OCI-LY1 (cell line): ENCODE measurements at regions not wholly inside any gene's neighbourhood (a gene's known extent, or its start where the extent isn't known, plus 50 kb on each side); places are given as distances from the start of the nearest gene placed in this dataset.

Source experiments
- H2AFZ ChIP-seq: fragments of 200-600 bp; sonication (generic), shearing (Covaris generic); 2 replicates; pipeline ENCODE4 v1.6.0; 2014; ENCODE audit warnings: antibody characterized with exemption, mild to moderate bottlenecking, low read length
- H3F3A ChIP-seq: fragments of 200-600 bp; sonication (generic), shearing (Covaris generic); 2 replicates; pipeline ENCODE4 v1.6.0; 2014; ENCODE audit warnings: mild to moderate bottlenecking, antibody characterized with exemption, low read length, moderate library complexity; ENCODE audit not compliant: insufficient read depth
- H3K27ac ChIP-seq: fragments of 200-600 bp; sonication (generic); 2 replicates; pipeline ENCODE4 v1.5.1; 2014; ENCODE audit warnings: low read length, mixed run types, mild to moderate bottlenecking, low read depth; ENCODE audit not compliant: poor library complexity, severe bottlenecking
- H3K27me3 ChIP-seq: fragments of 200-600 bp; sonication (generic); 2 replicates; pipeline ENCODE4 v1.6.0; 2014; ENCODE audit warnings: antibody characterized with exemption, mild to moderate bottlenecking, low read length, moderate library complexity; ENCODE audit not compliant: insufficient read depth
- H3K36me3 ChIP-seq: fragments of 200-600 bp; sonication (generic); 2 replicates; pipeline ENCODE4 v1.6.1; 2014; ENCODE audit warnings: mild to moderate bottlenecking, antibody characterized with exemption, low read length, moderate library complexity, mixed read lengths; ENCODE audit not compliant: insufficient read depth
- H3K4me1 ChIP-seq: fragments of 200-600 bp; sonication (generic); 2 replicates; pipeline ENCODE4 v1.5.1; 2014; ENCODE audit warnings: mild to moderate bottlenecking, low read length, moderate library complexity; ENCODE audit not compliant: insufficient read depth, severe bottlenecking
- H3K4me2 ChIP-seq: fragments of 200-600 bp; sonication (generic), shearing (Covaris generic); 2 replicates; pipeline ENCODE4 v1.6.1; 2014; ENCODE audit warnings: low read length
- H3K4me3 ChIP-seq: fragments of 200-600 bp; sonication (generic); 2 replicates; pipeline ENCODE4 v1.5.1; 2014; ENCODE audit warnings: low read length, low read depth, mild to moderate bottlenecking, mixed read lengths; ENCODE audit not compliant: poor library complexity, severe bottlenecking
- H3K79me2 ChIP-seq: fragments of 200-600 bp; shearing (Covaris generic); 2 replicates; pipeline ENCODE4 v1.6.1; 2016; ENCODE audit warnings: mixed run types, low read length, mixed read lengths; ENCODE audit not compliant: insufficient read depth
- H3K9ac ChIP-seq: fragments of 200-600 bp; sonication (generic), shearing (Covaris generic); 2 replicates; pipeline ENCODE4 v1.6.1; 2014; ENCODE audit warnings: mild to moderate bottlenecking, low read length, mixed read lengths
- H3K9me2 ChIP-seq: fragments of 200-600 bp; sonication (generic), shearing (Covaris generic); 2 replicates; pipeline ENCODE4 v1.6.1; 2014; ENCODE audit warnings: low read depth, mild to moderate bottlenecking, low read length, mixed read lengths
- H3K9me3 ChIP-seq: fragments of 200-600 bp; shearing (Covaris generic); 2 replicates; pipeline ENCODE4 v1.6.1; 2014; ENCODE audit warnings: low read length, mixed read lengths
- H4K20me1 ChIP-seq: fragments of 200-600 bp; sonication (generic), shearing (Covaris generic); 2 replicates; pipeline ENCODE4 v1.6.0; 2016; ENCODE audit warnings: mild to moderate bottlenecking, low read length; ENCODE audit not compliant: insufficient read depth
- CTCF ChIP-seq: fragments of 200-600 bp; sonication (generic), shearing (Covaris generic); IDR thresholded peaks from 2 replicates; pipeline ENCODE4 v1.5.1; 2017; ENCODE audit warnings: mild to moderate bottlenecking, antibody characterized with exemption, low read length, moderate library complexity, mixed read lengths
- EZH2 ChIP-seq: fragments of 200-600 bp; sonication (generic), shearing (Covaris generic); IDR thresholded peaks from 2 replicates; pipeline ENCODE4 v1.8.0; 2017; ENCODE audit warnings: borderline replicate concordance, mixed run types, mild to moderate bottlenecking, antibody characterized with exemption, low read length, moderate library complexity, mixed read lengths

- Histone ChIP-seq H3K79me2 (no peaks in the 10 kb centered on the region), H3K9me2 (no peaks in the 10 kb centered on the region), H3K9me3 (no peaks in the 10 kb centered on the region), H2AFZ (no peak overlapping the region), H3K9ac (no peak overlapping the region), H3K36me3 (no peaks in the 10 kb centered on the region), H4K20me1 (no peaks in the 10 kb centered on the region), H3K27me3 (no peaks in the 10 kb centered on the region), H3K4me2 (no peak overlapping the region), H3K4me1 (no peaks in the 10 kb centered on the region), H3F3A (no peaks in the 10 kb centered on the region), H3K4me3 (no peak overlapping the region), H3K27ac (no peak overlapping the region)
- TF ChIP-seq CTCF (no peak), EZH2 (no peak)
Observed at GRCh38 chr2:193900292-193900691, 1705.6 kb upstream of the TMEFF2 start.

- H3K4me1 ChIP-seq = no peaks in the 10 kb centered on the region
- no peaks in the 10 kb centered on the region for H3K9me2 ChIP-seq
- no peaks in the 10 kb centered on the region for H3F3A ChIP-seq
- no peaks in the 10 kb centered on the region for H3K79me2 ChIP-seq
- H3K9me3 ChIP-seq = no peaks in the 10 kb centered on the region
- TF ChIP-seq CTCF (no peak), EZH2 (no peak)
- H3K36me3 ChIP-seq = no peaks in the 10 kb centered on the region
- H2AFZ ChIP-seq = no peak overlapping the region
- H3K27ac ChIP-seq = no peak overlapping the region
- no peak overlapping the region for H3K4me2 ChIP-seq
- H3K9ac ChIP-seq = no peak overlapping the region
- no peaks in the 10 kb centered on the region for H3K27me3 ChIP-seq
- no peaks in the 10 kb centered on the region for H4K20me1 ChIP-seq
- no peak overlapping the region for H3K4me3 ChIP-seq
Observed at GRCh38 chr2:193895226-193895625, 1700.5 kb upstream of the TMEFF2 start.

GRCh38 chr2:193894081-193894480 is 1699.3 kb upstream of the TMEFF2 start:
- Histone ChIP-seq H2AFZ (no peak overlapping the region), H3K27ac (no peak overlapping the region)
- TF ChIP-seq EZH2 (no peak), CTCF (no peak)

More at GRCh38 chr2:193894081-193894480, 1699.3 kb upstream of the TMEFF2 start:
- H3K79me2 ChIP-seq = no peaks in the 10 kb centered on the region
- no peaks in the 10 kb centered on the region for H4K20me1 ChIP-seq
- H3K27me3 ChIP-seq = no peaks in the 10 kb centered on the region
- H3K9me2 ChIP-seq = no peaks in the 10 kb centered on the region
- no peaks in the 10 kb centered on the region for H3K9me3 ChIP-seq
- no peaks in the 10 kb centered on the region for H3K36me3 ChIP-seq
- no peak overlapping the region for H3K9ac ChIP-seq
- H3F3A ChIP-seq = no peaks in the 10 kb centered on the region
- H3K4me3 ChIP-seq = no peak overlapping the region
- H3K4me1 ChIP-seq = no peaks in the 10 kb centered on the region
- H3K4me2 ChIP-seq = no peak overlapping the region
